Activated naive CD4-positive, alpha-beta T cell treated with anti-CD3 and anti-CD28 coated beads, Interleukin-2, amount 50 U/mL, for 16 hours (primary cell): ENCODE measurements at regions not wholly inside any gene's neighbourhood (a gene's known extent, or its start where the extent isn't known, plus 50 kb on each side); places are given as distances from the start of the nearest gene placed in this dataset.

Source experiments
- DNase-seq: peaks from one replicate; pipeline ENCODE4 v3.0.0-alpha.2; 2020

- DNase-seq, result peak; percentile 74
Observed at GRCh38 chr4:26074712-26075430, 160.9 kb downstream of the SMIM20 start.

- DNase-seq, result no peak
Observed at GRCh38 chr4:26075583-26075982, 161.6 kb downstream of the SMIM20 start.

GRCh38 chr4:26076000-26076587 lies 162.1 kb downstream of the SMIM20 start:
- peak; percentile 36 for DNase-seq

- no peak for DNase-seq
Observed at GRCh38 chr4:26076896-26077295, 162.9 kb downstream of the SMIM20 start.

GRCh38 chr4:26077756-26078155 lies 163.7 kb downstream of the SMIM20 start:
- DNase-seq, result no peak

- DNase-seq, result no peak
Observed at GRCh38 chr4:26080870-26081628, 167.0 kb downstream of the SMIM20 start.

- no peak for DNase-seq
Observed at GRCh38 chr4:26081795-26082498, 167.9 kb downstream of the SMIM20 start.

- no peak for DNase-seq
Observed at GRCh38 chr4:26082565-26082964, 168.5 kb downstream of the SMIM20 start.

GRCh38 chr4:26083987-26084386 lies 170.0 kb downstream of the SMIM20 start:
- DNase-seq, result no peak

- DNase-seq, result no peak
Observed at GRCh38 chr4:26084414-26084813, 170.4 kb downstream of the SMIM20 start.

- DNase-seq, result no peak
Observed at GRCh38 chr4:26085551-26085950, 171.5 kb downstream of the SMIM20 start.

- no peak for DNase-seq
Observed at GRCh38 chr4:26086621-26087441, 172.8 kb downstream of the SMIM20 start.

GRCh38 chr4:26088433-26088928 lies 174.5 kb downstream of the SMIM20 start:
- peak; percentile 21 for DNase-seq

- no peak for DNase-seq
Observed at GRCh38 chr4:26093551-26093950, 179.5 kb downstream of the SMIM20 start.

- DNase-seq, result no peak
Observed at GRCh38 chr4:26094076-26094475, 180.1 kb downstream of the SMIM20 start.

GRCh38 chr4:26094911-26095310 lies 180.9 kb downstream of the SMIM20 start:
- no peak for DNase-seq

- no peak for DNase-seq
Observed at GRCh38 chr4:26099967-26100366, 185.9 kb downstream of the SMIM20 start.

- no peak for DNase-seq
Observed at GRCh38 chr4:26101011-26101410, 187.0 kb downstream of the SMIM20 start.

- DNase-seq, result no peak
Observed at GRCh38 chr4:26104056-26104685, 190.2 kb downstream of the SMIM20 start.

GRCh38 chr4:26105337-26105736 lies 191.3 kb downstream of the SMIM20 start:
- DNase-seq, result no peak

- DNase-seq, result no peak
Observed at GRCh38 chr4:26105815-26106699, 192.0 kb downstream of the SMIM20 start.
